HepG2 (cell line): ENCODE measurements at regions not wholly inside any gene's neighbourhood (a gene's known extent, or its start where the extent isn't known, plus 50 kb on each side); places are given as distances from the start of the nearest gene placed in this dataset.

Experiments used
- ATAC-seq: fragments of 200-7000 bp; cut with Tn5 transposase; 3 replicates; pipeline ENCODE4 v1.9.1; 2020; ENCODE audit warnings: mild to moderate bottlenecking, moderate library complexity
- BruUV-seq: library from RNA; stranded (reverse); fragments of 400-500 nt; replicated peaks from 2 replicates; lab custom pipeline; 2021; lab: Mats Ljungman, UMichigan
- CTCF ChIA-PET: fragments of 300-600 bp; formaldehyde crosslinking; extraction: SDS; loops from one replicate; lab custom pipeline; 2021; ENCODE audit warnings: low total read pairs, inconsistent platforms, low intra/inter-chr PET ratio; lab: Yijun Ruan, JAX
- POLR2A ChIA-PET: fragments of 350-600 bp; sonication (Branson Sonifier 250); formaldehyde crosslinking; loops from one replicate; lab custom pipeline; 2020; ENCODE audit warnings: antibody characterized with exemption, inconsistent platforms; lab: Yijun Ruan, JAX
- DNase-seq: peaks from one replicate; pipeline ENCODE4 v3.0.0-alpha.2; 2015; ENCODE audit warnings: low spot score
- FAIRE-seq: peaks from 3 replicates; lab custom pipeline; 2011; peaks lifted over from hg19 to GRCh38; lab: Jason Lieb, UNC
- H2AFZ ChIP-seq: one replicate; pipeline ENCODE4 v1.6.1; 2011; ENCODE audit warnings: low read length, inconsistent platforms
- H3K27ac ChIP-seq: fragments of 300-600 bp; 3 replicates; pipeline ENCODE4 v1.8.0; 2011; ENCODE audit warnings: mixed run types, mild to moderate bottlenecking, mixed read lengths, low read length, inconsistent platforms; ENCODE audit not compliant: insufficient read depth; ENCODE audit errors: extremely low read length
- H3K27me3 ChIP-seq, 2 experiments: fragments of 200-600 bp in 1 of 2; 2 replicates in 1 of 2; 3 replicates in 1 of 2; pipeline versions ENCODE4 v1.6.0 to v1.8.0; 2011; ENCODE audit warnings: low read length in 2 of 2, mild to moderate bottlenecking in 2 of 2, moderate library complexity in 2 of 2, inconsistent platforms in 1 of 2; ENCODE audit not compliant: insufficient read depth in 2 of 2, control insufficient read depth in 1 of 2
- H3K36me3 ChIP-seq, 2 experiments: fragments of 200-600 bp in 1 of 2; replicated peaks in 1 of 2; 2 replicates in 1 of 2; 3 replicates in 1 of 2; pipeline versions ENCODE4 v1.5.1 to v1.8.0; 2011; ENCODE audit warnings: low read length in 2 of 2, inconsistent platforms in 1 of 2; ENCODE audit not compliant: insufficient read depth in 2 of 2, control insufficient read depth in 1 of 2
- H3K4me1 ChIP-seq: 2 replicates; pipeline ENCODE4 v1.5.1; 2012; ENCODE audit warnings: low read length, inconsistent platforms; ENCODE audit not compliant: insufficient read depth
- H3K4me2 ChIP-seq: 2 replicates; pipeline ENCODE4 v1.6.0; 2011; ENCODE audit warnings: low read depth, low read length, inconsistent platforms
- H3K4me3 ChIP-seq, 3 experiments: fragments of 200-600 bp in 1 of 3; sonication (generic), shearing (Covaris generic) in 1 of 3; replicated peaks in 1 of 3; 2 replicates each; pipeline ENCODE4 v1.5.1; 2011 to 2016; ENCODE audit warnings: low read length in 3 of 3, inconsistent platforms in 2 of 3, low read depth in 2 of 3, mild to moderate bottlenecking in 2 of 3, control low read depth in 1 of 3, mixed read lengths in 1 of 3; ENCODE audit not compliant: insufficient read depth in 1 of 3
- H3K79me2 ChIP-seq: one replicate; pipeline ENCODE4 v1.6.1; 2011; ENCODE audit warnings: low read length, inconsistent platforms; ENCODE audit not compliant: insufficient read depth
- H3K9ac ChIP-seq: 2 replicates; pipeline ENCODE4 v1.6.0; 2011; ENCODE audit warnings: mild to moderate bottlenecking, low read depth, low read length, inconsistent platforms; ENCODE audit not compliant: insufficient read depth
- H3K9me3 ChIP-seq: 2 replicates; pipeline ENCODE4 v1.5.1; 2012; ENCODE audit warnings: mild to moderate bottlenecking, low read length
- H4K20me1 ChIP-seq: 2 replicates; pipeline ENCODE4 v1.6.0; 2011; ENCODE audit warnings: inconsistent platforms, mild to moderate bottlenecking, low read length, moderate library complexity; ENCODE audit not compliant: insufficient read depth
- ATF1 ChIP-seq: IDR thresholded peaks from 2 replicates; pipeline ENCODE4 v1.6.1; 2016; ENCODE audit warnings: mild to moderate bottlenecking, control low read depth
- IKZF1 ChIP-seq: fragments of 450-650 bp; IDR thresholded peaks from 2 replicates; pipeline ENCODE4 v1.7.1; 2016
- KAT7 ChIP-seq: IDR thresholded peaks from 2 replicates; pipeline ENCODE4 v1.6.1; 2018; ENCODE audit warnings: borderline replicate concordance, missing compliant biosample characterization
- MZF1 ChIP-seq: sonication (generic); formaldehyde crosslinking; IDR thresholded peaks from 2 replicates; pipeline ENCODE4 v1.8.1; 2023; ENCODE audit warnings: mild to moderate bottlenecking, missing genetic modification reagents, borderline replicate concordance
- NFYC ChIP-seq: IDR thresholded peaks from 2 replicates; pipeline ENCODE4 v1.6.1; 2016; ENCODE audit warnings: missing genetic modification reagents, missing compliant biosample characterization
- POGZ ChIP-seq: sonication (generic); formaldehyde crosslinking; IDR thresholded peaks from 2 replicates; pipeline ENCODE4 v1.4.0; 2020; ENCODE audit warnings: mild to moderate bottlenecking, missing genetic modification reagents
- RFX1 ChIP-seq: fragments of 450-650 bp; IDR thresholded peaks from 2 replicates; pipeline ENCODE4 v1.6.1; 2017
- SAFB2 ChIP-seq: sonication (generic); formaldehyde crosslinking; IDR thresholded peaks from 2 replicates; pipeline ENCODE4 v1.5.1; 2020; ENCODE audit warnings: missing genetic modification reagents, low read depth, mild to moderate bottlenecking, borderline replicate concordance
- SALL1 ChIP-seq: sonication (generic); formaldehyde crosslinking; IDR thresholded peaks from 2 replicates; pipeline ENCODE4 v1.8.0; 2022; ENCODE audit warnings: mild to moderate bottlenecking, missing genetic modification reagents
- ZFP90 ChIP-seq: sonication (generic); formaldehyde crosslinking; IDR thresholded peaks from 2 replicates; pipeline ENCODE4 v1.8.0; 2022; ENCODE audit warnings: missing genetic modification reagents, mild to moderate bottlenecking, inconsistent platforms, borderline replicate concordance
- ZNF24 ChIP-seq: fragments of 450-650 bp; IDR thresholded peaks from 2 replicates; pipeline ENCODE4 v1.6.1; 2017; ENCODE audit warnings: antibody characterized with exemption, mild to moderate bottlenecking
- ZNF326 ChIP-seq: sonication (generic); formaldehyde crosslinking; IDR thresholded peaks from 2 replicates; pipeline ENCODE4 v1.4.0; 2020; ENCODE audit warnings: missing genetic modification reagents, borderline replicate concordance
- ZNF382 ChIP-seq: sonication (generic); formaldehyde crosslinking; IDR thresholded peaks from 2 replicates; pipeline ENCODE4 v1.5.0; 2020; ENCODE audit warnings: missing genetic modification reagents, mild to moderate bottlenecking, borderline replicate concordance
- WGBS: methylation state at CpG from one replicate; pipeline ENCODE4 v1.1.6; 2017; ENCODE audit warnings: low lambda C conversion rate; 5-methylcytosine and 5-hydroxymethylcytosine counted together
- in situ Hi-C: cut with HindIII; loops from 2 replicates; pipeline ENCODE4 v1.10.0; 2017; ENCODE audit warnings: low pct_unique_long_range_greater_than_20kb; ENCODE audit not compliant: extremely low pct_ligation_motif_present
- intact Hi-C: fragments of 100-400 bp; cut with micrococcal nuclease; formaldehyde crosslinking; loops from one replicate; pipeline ENCODE4 v1.10.0; 2022; ENCODE audit not compliant: unreplicated experiment
- TF ChIP-seq, protein P1 (sequence below): IDR thresholded peaks from 2 replicates; pipeline ENCODE4 v1.6.1; 2016; ENCODE audit warnings: missing biosample characterization, missing genetic modification reagents, low read depth
- TF ChIP-seq, protein P2 (sequence below): sonication (generic); formaldehyde crosslinking; IDR thresholded peaks from 2 replicates; pipeline ENCODE4 v1.4.0; 2020; ENCODE audit warnings: mild to moderate bottlenecking, missing genetic modification reagents
- TF ChIP-seq, protein P3 (sequence below): sonication (generic); formaldehyde crosslinking; IDR thresholded peaks from 2 replicates; pipeline ENCODE4 v1.9.0; 2021; ENCODE audit warnings: missing genetic modification reagents, mild to moderate bottlenecking, borderline replicate concordance
- TF ChIP-seq, protein P4 (sequence below): sonication (generic); formaldehyde crosslinking; IDR thresholded peaks from 2 replicates; pipeline ENCODE4 v1.9.0; 2021; ENCODE audit warnings: mild to moderate bottlenecking, missing genetic modification reagents

DNA sequence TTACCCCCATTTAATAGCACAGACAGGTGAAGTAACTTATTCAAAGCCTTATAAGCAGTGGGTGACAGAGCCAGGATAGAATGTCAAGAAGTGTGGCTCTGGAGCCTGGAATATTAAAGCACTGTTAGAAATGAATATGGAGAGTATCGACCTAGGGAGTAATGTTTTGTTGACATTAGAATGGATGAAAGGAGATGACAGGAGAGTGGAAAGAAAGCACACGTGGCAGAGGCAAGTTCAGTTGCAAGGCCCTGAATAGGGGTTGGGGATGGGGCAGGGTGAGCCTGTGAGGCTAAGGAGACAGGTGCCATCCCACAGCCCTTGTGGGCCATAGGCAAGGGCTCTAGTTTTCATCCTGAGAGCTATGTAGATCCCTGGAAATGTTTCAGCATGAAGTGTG, 125.5 kb upstream of the PLXNA2 start:
- no peak for DNase-seq
- intact Hi-C loops = no loop called here
- H3K4me1 ChIP-seq = no peaks in the 10 kb centered on the region
- H3K4me3 ChIP-seq = no peak overlapping the region
- no peak for ATAC-seq
- no peak overlapping the region for H3K27ac ChIP-seq
- no peaks in the 10 kb centered on the region; a peak in 1 of 5 replicates for H3K27me3 ChIP-seq
- ChIA-PET CTCF (no interaction called here), POLR2A (no interaction called here)
- FAIRE-seq = no peak
- H4K20me1 ChIP-seq = no peaks in the 10 kb centered on the region
- H3K9me3 ChIP-seq = no peaks in the 10 kb centered on the region
- H2AFZ ChIP-seq = no peak overlapping the region
- in situ Hi-C loops = no loop called here
- no peaks in the 10 kb centered on the region for H3K79me2 ChIP-seq
- H3K9ac ChIP-seq = no peak overlapping the region
- no peaks in the 10 kb centered on the region for H3K36me3 ChIP-seq
- H3K4me2 ChIP-seq = no peak overlapping the region
- BruUV-seq = no TSS peak
- 0% methylated on average over 2 of the region's 2 CpGs for WGBS
- TF ChIP-seq ZNF24 (no peak), ATF1 (no peak), RFX1 (no peak), SAFB2 (CRISPR knock-in tag) (no peak), ZNF326 (CRISPR knock-in tag) (no peak), SALL1 (no peak), ZFP90 (no peak), KAT7 (CRISPR knock-in tag) (no peak), NFYC (no peak), MZF1 (CRISPR knock-in tag) (no peak), ZNF382 (CRISPR knock-in tag) (no peak), IKZF1 (no peak), POGZ (CRISPR knock-in tag) (no peak)
- TF ChIP-seq, protein P1, sequence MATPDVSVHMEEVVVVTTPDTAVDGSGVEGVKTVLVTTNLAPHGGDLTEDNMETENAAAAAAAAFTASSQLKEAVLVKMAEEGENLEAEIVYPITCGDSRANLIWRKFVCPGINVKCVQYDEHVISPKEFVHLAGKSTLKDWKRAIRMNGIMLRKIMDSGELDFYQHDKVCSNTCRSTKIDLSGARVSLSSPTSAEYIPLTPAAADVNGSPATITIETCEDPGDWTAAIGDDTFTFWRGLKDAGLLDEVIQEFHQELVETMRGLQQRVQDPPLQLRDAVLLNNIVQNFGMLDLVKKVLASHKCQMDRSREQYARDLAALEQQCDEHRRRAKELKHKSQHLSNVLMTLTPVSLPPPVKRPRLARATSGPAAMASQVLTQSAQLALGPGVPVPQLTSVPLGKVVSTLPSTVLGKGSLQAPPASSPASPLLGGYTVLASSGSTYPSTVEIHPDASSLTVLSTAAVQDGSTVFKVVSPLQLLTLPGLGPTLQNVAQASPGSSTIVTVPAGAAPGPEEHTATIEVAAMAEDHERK (CRISPR knock-in tag) = no peak
- TF ChIP-seq, protein P2, sequence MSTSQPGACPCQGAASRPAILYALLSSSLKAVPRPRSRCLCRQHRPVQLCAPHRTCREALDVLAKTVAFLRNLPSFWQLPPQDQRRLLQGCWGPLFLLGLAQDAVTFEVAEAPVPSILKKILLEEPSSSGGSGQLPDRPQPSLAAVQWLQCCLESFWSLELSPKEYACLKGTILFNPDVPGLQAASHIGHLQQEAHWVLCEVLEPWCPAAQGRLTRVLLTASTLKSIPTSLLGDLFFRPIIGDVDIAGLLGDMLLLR (CRISPR knock-in tag) = no peak
- TF ChIP-seq, protein P3, sequence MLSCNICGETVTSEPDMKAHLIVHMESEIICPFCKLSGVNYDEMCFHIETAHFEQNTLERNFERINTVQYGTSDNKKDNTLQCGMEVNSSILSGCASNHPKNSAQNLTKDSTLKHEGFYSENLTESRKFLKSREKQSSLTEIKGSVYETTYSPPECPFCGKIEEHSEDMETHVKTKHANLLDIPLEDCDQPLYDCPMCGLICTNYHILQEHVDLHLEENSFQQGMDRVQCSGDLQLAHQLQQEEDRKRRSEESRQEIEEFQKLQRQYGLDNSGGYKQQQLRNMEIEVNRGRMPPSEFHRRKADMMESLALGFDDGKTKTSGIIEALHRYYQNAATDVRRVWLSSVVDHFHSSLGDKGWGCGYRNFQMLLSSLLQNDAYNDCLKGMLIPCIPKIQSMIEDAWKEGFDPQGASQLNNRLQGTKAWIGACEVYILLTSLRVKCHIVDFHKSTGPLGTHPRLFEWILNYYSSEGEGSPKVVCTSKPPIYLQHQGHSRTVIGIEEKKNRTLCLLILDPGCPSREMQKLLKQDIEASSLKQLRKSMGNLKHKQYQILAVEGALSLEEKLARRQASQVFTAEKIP (CRISPR knock-in tag) = no peak
- TF ChIP-seq, protein P4, sequence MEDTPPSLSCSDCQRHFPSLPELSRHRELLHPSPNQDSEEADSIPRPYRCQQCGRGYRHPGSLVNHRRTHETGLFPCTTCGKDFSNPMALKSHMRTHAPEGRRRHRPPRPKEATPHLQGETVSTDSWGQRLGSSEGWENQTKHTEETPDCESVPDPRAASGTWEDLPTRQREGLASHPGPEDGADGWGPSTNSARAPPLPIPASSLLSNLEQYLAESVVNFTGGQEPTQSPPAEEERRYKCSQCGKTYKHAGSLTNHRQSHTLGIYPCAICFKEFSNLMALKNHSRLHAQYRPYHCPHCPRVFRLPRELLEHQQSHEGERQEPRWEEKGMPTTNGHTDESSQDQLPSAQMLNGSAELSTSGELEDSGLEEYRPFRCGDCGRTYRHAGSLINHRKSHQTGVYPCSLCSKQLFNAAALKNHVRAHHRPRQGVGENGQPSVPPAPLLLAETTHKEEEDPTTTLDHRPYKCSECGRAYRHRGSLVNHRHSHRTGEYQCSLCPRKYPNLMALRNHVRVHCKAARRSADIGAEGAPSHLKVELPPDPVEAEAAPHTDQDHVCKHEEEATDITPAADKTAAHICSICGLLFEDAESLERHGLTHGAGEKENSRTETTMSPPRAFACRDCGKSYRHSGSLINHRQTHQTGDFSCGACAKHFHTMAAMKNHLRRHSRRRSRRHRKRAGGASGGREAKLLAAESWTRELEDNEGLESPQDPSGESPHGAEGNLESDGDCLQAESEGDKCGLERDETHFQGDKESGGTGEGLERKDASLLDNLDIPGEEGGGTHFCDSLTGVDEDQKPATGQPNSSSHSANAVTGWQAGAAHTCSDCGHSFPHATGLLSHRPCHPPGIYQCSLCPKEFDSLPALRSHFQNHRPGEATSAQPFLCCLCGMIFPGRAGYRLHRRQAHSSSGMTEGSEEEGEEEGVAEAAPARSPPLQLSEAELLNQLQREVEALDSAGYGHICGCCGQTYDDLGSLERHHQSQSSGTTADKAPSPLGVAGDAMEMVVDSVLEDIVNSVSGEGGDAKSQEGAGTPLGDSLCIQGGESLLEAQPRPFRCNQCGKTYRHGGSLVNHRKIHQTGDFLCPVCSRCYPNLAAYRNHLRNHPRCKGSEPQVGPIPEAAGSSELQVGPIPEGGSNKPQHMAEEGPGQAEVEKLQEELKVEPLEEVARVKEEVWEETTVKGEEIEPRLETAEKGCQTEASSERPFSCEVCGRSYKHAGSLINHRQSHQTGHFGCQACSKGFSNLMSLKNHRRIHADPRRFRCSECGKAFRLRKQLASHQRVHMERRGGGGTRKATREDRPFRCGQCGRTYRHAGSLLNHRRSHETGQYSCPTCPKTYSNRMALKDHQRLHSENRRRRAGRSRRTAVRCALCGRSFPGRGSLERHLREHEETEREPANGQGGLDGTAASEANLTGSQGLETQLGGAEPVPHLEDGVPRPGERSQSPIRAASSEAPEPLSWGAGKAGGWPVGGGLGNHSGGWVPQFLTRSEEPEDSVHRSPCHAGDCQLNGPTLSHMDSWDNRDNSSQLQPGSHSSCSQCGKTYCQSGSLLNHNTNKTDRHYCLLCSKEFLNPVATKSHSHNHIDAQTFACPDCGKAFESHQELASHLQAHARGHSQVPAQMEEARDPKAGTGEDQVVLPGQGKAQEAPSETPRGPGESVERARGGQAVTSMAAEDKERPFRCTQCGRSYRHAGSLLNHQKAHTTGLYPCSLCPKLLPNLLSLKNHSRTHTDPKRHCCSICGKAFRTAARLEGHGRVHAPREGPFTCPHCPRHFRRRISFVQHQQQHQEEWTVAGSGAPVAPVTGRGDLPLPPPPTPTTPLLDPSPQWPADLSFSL (CRISPR knock-in tag) = no peak
